ENCODE measurements at regions not wholly inside any gene's neighbourhood (a gene's known extent, or its start where the extent isn't known, plus 50 kb on each side); places are given as distances from the start of the nearest gene placed in this dataset.

- no peak for TF ChIP-seq CTCF (IDR thresholded peaks at IDR 0.05)
- TF ChIP-seq EZH2 (IDR thresholded peaks at IDR 0.05; ENCODE audit: borderline replicate concordance, insufficient read depth, low read depth, low read length, poor library complexity, severe bottlenecking): no peak
Observed at GRCh38 chr5:68720884-68721610, 372.8 kb upstream of the SLC30A5 start.
